Tibial nerve (tissue), 3 donors: ENCODE measurements at regions not wholly inside any gene's neighbourhood (a gene's known extent, or its start where the extent isn't known, plus 50 kb on each side); places are given as distances from the start of the nearest gene placed in this dataset.

Experiments used
- POLR2A ChIP-seq, 2 donors: fragments of 450-650 bp; IDR thresholded peaks; one replicate each; pipeline ENCODE4 v1.6.1; 2017; ENCODE audit warnings: antibody characterized with exemption in 2 of 2, mild to moderate bottlenecking in 2 of 2, moderate library complexity in 2 of 2
- TF ChIP-seq, protein P1 (sequence below), 5 experiments: fragments of 200-600 bp in 3 of 5; fragments of 450-650 bp in 2 of 5; sonication (generic) in 3 of 5; IDR thresholded peaks; one replicate each; pipeline ENCODE4 v1.5.1; 2016 to 2019; ENCODE audit warnings: antibody characterized with exemption in 5 of 5, mild to moderate bottlenecking in 3 of 5, moderate library complexity in 2 of 5

DNA sequence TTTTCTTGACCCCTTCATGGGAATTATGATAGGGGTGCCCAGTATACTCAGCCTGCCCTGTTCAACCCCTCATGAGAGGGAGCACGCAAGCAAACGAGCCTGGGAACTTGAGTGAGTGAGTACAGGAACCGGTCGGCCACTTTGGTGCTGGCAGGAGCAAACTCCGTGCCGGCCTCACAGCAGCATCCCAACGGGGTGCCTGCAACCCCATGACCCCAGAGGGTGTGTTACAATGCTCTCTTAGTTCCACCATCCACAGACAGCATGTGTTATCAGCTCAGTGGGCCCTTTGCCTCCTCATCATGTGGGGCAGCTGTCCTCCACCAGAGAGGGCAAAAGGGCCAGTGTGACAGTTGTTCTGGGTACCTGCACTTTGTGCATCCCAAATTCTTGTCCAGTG, 289.8 kb downstream of the FRK start:
- TF ChIP-seq, protein P1, sequence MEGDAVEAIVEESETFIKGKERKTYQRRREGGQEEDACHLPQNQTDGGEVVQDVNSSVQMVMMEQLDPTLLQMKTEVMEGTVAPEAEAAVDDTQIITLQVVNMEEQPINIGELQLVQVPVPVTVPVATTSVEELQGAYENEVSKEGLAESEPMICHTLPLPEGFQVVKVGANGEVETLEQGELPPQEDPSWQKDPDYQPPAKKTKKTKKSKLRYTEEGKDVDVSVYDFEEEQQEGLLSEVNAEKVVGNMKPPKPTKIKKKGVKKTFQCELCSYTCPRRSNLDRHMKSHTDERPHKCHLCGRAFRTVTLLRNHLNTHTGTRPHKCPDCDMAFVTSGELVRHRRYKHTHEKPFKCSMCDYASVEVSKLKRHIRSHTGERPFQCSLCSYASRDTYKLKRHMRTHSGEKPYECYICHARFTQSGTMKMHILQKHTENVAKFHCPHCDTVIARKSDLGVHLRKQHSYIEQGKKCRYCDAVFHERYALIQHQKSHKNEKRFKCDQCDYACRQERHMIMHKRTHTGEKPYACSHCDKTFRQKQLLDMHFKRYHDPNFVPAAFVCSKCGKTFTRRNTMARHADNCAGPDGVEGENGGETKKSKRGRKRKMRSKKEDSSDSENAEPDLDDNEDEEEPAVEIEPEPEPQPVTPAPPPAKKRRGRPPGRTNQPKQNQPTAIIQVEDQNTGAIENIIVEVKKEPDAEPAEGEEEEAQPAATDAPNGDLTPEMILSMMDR (IDR thresholded peaks at IDR 0.05): no peak
- no peak for TF ChIP-seq POLR2A (IDR thresholded peaks at IDR 0.05)
